T-helper 2 cell (primary cell): ENCODE measurements at regions not wholly inside any gene's neighbourhood (a gene's known extent, or its start where the extent isn't known, plus 50 kb on each side); places are given as distances from the start of the nearest gene placed in this dataset.

Source experiments
- DNase-seq, 5 experiments: peaks; one replicate each; pipeline versions ENCODE4 v3.0.0 to v3.0.0-alpha.2; 2012 to 2022

GRCh38 chr13:22455036-22455435 lies 725.7 kb upstream of the SGCG start:
- no peak for DNase-seq

GRCh38 chr13:22461854-22462490 lies 718.8 kb upstream of the SGCG start:
- DNase-seq: no peak

GRCh38 chr13:22463089-22463488 lies 717.7 kb upstream of the SGCG start:
- no peak for DNase-seq

- no peak for DNase-seq
Observed at GRCh38 chr13:22468045-22468444, 712.7 kb upstream of the SGCG start.

GRCh38 chr13:22468824-22469223 lies 712.0 kb upstream of the SGCG start:
- DNase-seq: no peak

GRCh38 chr13:22469452-22469851 lies 711.3 kb upstream of the SGCG start:
- no peak for DNase-seq

GRCh38 chr13:22470075-22470474 lies 710.7 kb upstream of the SGCG start:
- DNase-seq: no peak

GRCh38 chr13:22482496-22483000 lies 698.2 kb upstream of the SGCG start:
- no peak for DNase-seq

GRCh38 chr13:22483276-22483675 lies 697.5 kb upstream of the SGCG start:
- DNase-seq: no peak

GRCh38 chr13:22486490-22486889 lies 694.3 kb upstream of the SGCG start:
- DNase-seq: no peak

- DNase-seq: no peak
Observed at GRCh38 chr13:22487932-22488331, 692.8 kb upstream of the SGCG start.

- DNase-seq: no peak
Observed at GRCh38 chr13:22489771-22490170, 691.0 kb upstream of the SGCG start.

GRCh38 chr13:22495819-22496218 lies 685.0 kb upstream of the SGCG start:
- DNase-seq: no peak

- DNase-seq: no peak
Observed at GRCh38 chr13:22496803-22497508, 683.8 kb upstream of the SGCG start.

- DNase-seq: no peak
Observed at GRCh38 chr13:22497991-22498780, 682.6 kb upstream of the SGCG start.

- DNase-seq: no peak
Observed at GRCh38 chr13:22499919-22500318, 680.9 kb upstream of the SGCG start.

GRCh38 chr13:22505489-22505888 lies 675.3 kb upstream of the SGCG start:
- no peak for DNase-seq

GRCh38 chr13:22506096-22506691 lies 674.6 kb upstream of the SGCG start:
- DNase-seq: no peak

- DNase-seq: no peak
Observed at GRCh38 chr13:22517544-22517943, 663.2 kb upstream of the SGCG start.

GRCh38 chr13:22536851-22537250 lies 643.9 kb upstream of the SGCG start:
- no peak for DNase-seq

- no peak for DNase-seq
Observed at GRCh38 chr13:22538400-22538799, 642.4 kb upstream of the SGCG start.

- no peak for DNase-seq
Observed at GRCh38 chr13:22549126-22549525, 631.7 kb upstream of the SGCG start.

GRCh38 chr13:22561581-22561980 lies 619.2 kb upstream of the SGCG start:
- no peak for DNase-seq
